Body of pancreas (tissue), 4 donors: ENCODE measurements at regions not wholly inside any gene's neighbourhood (a gene's known extent, or its start where the extent isn't known, plus 50 kb on each side); places are given as distances from the start of the nearest gene placed in this dataset.

Experiments used
- ATAC-seq: fragments of 150-250 bp; one replicate; pipeline ENCODE4 v1.9.1; 2016
- DNase-seq, 4 donors: peaks; one replicate each; pipeline ENCODE4 v3.0.0-alpha.2; 2019
- H3K27ac ChIP-seq, 4 donors: fragments of 200-600 bp; sonication (generic); 1 replicate in 3 of 4; 2 replicates in 1 of 4; pipeline versions ENCODE4 v1.5.1 to v1.6.1; 2016 to 2019; ENCODE audit warnings: mild to moderate bottlenecking in 1 of 4, mixed read lengths in 1 of 4, moderate library complexity in 1 of 4
- H3K27me3 ChIP-seq, 2 donors: fragments of 200-600 bp; sonication (generic); one replicate each; pipeline ENCODE4 v1.6.0; 2016; ENCODE audit warnings: mild to moderate bottlenecking in 1 of 2
- H3K36me3 ChIP-seq, 2 donors: fragments of 200-600 bp; sonication (generic); replicated peaks in 1 of 2; 2 replicates each; pipeline ENCODE4 v1.5.1; 2016; ENCODE audit warnings: low read depth in 2 of 2; ENCODE audit not compliant: insufficient read depth in 1 of 2
- H3K4me1 ChIP-seq: fragments of 200-600 bp; sonication (generic); one replicate; pipeline ENCODE4 v1.6.0; 2016
- H3K4me3 ChIP-seq, 2 donors: fragments of 200-600 bp; sonication (generic); 1 replicate in 1 of 2; 2 replicates in 1 of 2; pipeline ENCODE4 v1.5.1; 2016 to 2019
- H3K9me3 ChIP-seq, 3 donors: fragments of 200-600 bp; sonication (generic); 1 replicate in 2 of 3; 2 replicates in 1 of 3; pipeline ENCODE4 v1.5.1; 2016
- POLR2A ChIP-seq, 3 donors: fragments of 450-650 bp; IDR thresholded peaks; one replicate each; pipeline ENCODE4 v1.6.1; 2016; ENCODE audit warnings: antibody characterized with exemption in 3 of 3, mild to moderate bottlenecking in 2 of 3
- WGBS, 2 donors: methylation state at CpG; one replicate each; pipeline ENCODE4 v1.1.5; 2017; 5-methylcytosine and 5-hydroxymethylcytosine counted together
- intact Hi-C: fragments of 100-400 bp; cut with DNase I; formaldehyde crosslinking; loops from one replicate; pipeline ENCODE4 v1.15.1; 2023
- TF ChIP-seq, protein P1 (sequence below), 7 experiments: fragments of 450-650 bp in 4 of 7; fragments of 200-600 bp in 3 of 7; sonication (generic) in 3 of 7; IDR thresholded peaks; one replicate each; pipeline ENCODE4 v1.5.1; 2016 to 2019; ENCODE audit warnings: antibody characterized with exemption in 7 of 7

DNA sequence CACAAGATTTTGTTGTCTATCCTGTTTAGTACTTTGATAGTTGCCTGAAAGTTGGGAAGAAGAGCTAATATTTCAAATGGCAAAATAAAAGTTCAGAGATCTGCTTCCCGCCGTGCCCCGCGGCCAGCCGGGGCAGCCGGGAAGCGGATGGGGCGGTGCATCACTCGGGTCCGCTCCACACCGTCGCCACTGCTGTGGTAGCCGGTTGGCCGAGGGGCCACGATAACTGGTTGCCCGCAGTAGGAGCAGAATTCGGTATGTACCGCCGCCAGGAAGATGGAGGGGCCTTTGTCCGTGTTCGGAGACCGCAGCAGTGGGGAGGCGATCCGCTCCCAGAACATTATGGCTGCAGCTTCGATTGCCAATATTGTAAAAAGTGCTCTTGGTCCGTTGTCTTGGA is 427.2 kb upstream of the PDE3A start:
- H3K4me3 ChIP-seq, result no peak overlapping the region
- H3K9me3 ChIP-seq, result no peaks in the 10 kb centered on the region
- intact Hi-C loops, result no loop called here
- TF ChIP-seq POLR2A (IDR thresholded peaks at IDR 0.05), result no peak
- TF ChIP-seq, protein P1, sequence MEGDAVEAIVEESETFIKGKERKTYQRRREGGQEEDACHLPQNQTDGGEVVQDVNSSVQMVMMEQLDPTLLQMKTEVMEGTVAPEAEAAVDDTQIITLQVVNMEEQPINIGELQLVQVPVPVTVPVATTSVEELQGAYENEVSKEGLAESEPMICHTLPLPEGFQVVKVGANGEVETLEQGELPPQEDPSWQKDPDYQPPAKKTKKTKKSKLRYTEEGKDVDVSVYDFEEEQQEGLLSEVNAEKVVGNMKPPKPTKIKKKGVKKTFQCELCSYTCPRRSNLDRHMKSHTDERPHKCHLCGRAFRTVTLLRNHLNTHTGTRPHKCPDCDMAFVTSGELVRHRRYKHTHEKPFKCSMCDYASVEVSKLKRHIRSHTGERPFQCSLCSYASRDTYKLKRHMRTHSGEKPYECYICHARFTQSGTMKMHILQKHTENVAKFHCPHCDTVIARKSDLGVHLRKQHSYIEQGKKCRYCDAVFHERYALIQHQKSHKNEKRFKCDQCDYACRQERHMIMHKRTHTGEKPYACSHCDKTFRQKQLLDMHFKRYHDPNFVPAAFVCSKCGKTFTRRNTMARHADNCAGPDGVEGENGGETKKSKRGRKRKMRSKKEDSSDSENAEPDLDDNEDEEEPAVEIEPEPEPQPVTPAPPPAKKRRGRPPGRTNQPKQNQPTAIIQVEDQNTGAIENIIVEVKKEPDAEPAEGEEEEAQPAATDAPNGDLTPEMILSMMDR (IDR thresholded peaks at IDR 0.05), result no peak
- no peaks in the 10 kb centered on the region for H3K36me3 ChIP-seq
- no peak for ATAC-seq
- no peaks in the 10 kb centered on the region for H3K4me1 ChIP-seq
- WGBS, 2 donors, result 91 to 96% methylated on average over 25 to 26 of the region's 26 CpGs
- DNase-seq, result no peak
- no peak overlapping the region for H3K27ac ChIP-seq
- H3K27me3 ChIP-seq, result no peaks in the 10 kb centered on the region

DNA sequence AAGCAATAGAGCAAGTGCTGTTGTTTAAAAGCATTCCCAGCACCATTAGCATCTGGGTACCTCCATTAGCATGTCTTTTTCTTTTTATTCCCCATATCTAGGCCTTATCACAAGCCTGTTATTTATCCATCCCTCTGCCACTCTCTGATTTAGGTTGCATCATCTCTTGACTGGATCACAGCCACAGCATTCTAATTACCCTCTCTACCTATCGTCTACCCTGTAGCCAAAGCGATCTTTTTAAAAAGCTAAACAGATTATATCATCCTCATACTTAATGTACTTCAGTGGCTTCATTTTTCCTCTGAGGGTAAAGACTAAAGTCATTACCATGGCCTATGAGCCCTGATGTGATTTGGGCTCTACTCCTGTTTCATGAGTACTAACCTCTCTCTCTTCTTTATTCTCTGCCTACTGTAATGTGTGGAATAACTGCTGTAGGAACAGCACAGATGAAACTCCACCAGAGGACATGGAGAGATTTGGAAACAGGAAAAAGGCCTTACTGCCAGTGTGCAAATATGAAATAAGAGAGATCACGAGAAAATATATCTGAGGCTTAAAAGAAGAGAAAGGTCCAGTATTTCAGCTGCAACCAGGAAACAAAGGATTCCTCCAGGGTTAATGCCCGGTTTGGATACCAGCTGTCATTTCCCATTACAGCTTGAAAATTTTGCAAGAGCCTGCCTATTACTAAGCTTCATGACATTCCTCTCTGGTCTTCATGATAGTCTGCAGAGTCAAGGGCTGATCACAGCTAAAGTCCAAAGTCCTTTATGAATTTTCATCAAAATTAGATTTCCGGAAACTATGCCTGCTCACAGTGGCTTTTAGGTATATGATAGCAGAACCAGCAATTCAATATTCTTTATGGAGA is 422.5 kb upstream of the PDE3A start:
- DNase-seq, result no peak
- no peaks in the 10 kb centered on the region for H3K36me3 ChIP-seq
- H3K9me3 ChIP-seq, result no peaks in the 10 kb centered on the region
- TF ChIP-seq POLR2A (IDR thresholded peaks at IDR 0.05), result no peak
- TF ChIP-seq, protein P1 (IDR thresholded peaks at IDR 0.05), result no peak
- intact Hi-C loops, result no loop called here
- 65 to 83% methylated on average over 5 of the region's 5 CpGs for WGBS, 2 donors
- H3K27me3 ChIP-seq, result no peaks in the 10 kb centered on the region
- ATAC-seq, result no peak
- no peak overlapping the region for H3K27ac ChIP-seq
- no peak overlapping the region for H3K4me3 ChIP-seq
- H3K4me1 ChIP-seq, result no peaks in the 10 kb centered on the region

DNA sequence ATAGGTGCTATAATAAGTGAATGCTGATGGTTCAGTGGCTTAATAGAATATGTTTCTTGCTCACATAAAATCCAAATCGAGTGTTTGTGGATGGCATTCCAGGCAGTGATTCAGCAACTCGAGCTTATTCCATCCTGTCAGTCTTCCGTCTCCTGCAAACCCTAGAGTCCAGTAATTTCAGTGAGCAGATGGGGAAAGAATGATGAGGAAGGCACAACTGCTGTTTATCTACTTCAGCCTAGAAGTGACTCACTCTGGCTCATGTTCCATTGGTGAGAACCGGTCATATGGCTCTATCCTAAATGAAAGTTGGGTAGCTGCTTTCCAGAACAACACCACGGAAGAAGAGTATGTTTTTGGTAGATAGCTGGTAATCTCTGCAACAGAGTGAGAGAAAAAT is 421.8 kb upstream of the PDE3A start:
- Histone ChIP-seq H3K36me3 (no peaks in the 10 kb centered on the region), H3K27me3 (no peaks in the 10 kb centered on the region), H3K27ac (no peak overlapping the region), H3K4me1 (no peaks in the 10 kb centered on the region), H3K4me3 (no peak overlapping the region), H3K9me3 (no peaks in the 10 kb centered on the region)
- DNase-seq (no peak), ATAC-seq (no peak)
- TF ChIP-seq POLR2A (IDR thresholded peaks at IDR 0.05), result no peak
- TF ChIP-seq, protein P1 (IDR thresholded peaks at IDR 0.05), result no peak
- intact Hi-C loops, result no loop called here
- WGBS, 2 donors, result 87 to 91% methylated on average over 5 of the region's 5 CpGs

DNA sequence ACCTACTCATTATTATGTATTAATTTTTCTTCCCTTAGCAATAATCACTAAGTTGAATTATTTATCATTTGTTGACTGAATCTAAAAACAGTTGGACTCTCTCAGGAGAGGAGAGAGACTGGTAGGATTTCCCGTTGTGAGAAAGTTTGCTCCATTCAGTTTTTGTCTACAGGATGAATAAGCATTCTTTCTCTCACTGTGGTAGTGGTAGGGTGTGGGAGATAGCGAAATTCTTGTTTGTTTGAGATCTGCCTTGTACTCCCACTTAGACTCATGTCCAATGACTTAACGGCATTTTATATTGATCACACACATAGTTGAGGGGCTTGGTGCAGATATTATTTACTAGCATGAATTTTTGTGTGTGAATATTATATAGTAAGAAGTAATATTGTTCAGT is 421.0 kb upstream of the PDE3A start:
- Histone ChIP-seq H3K4me1 (no peaks in the 10 kb centered on the region), H3K4me3 (no peak overlapping the region), H3K36me3 (no peaks in the 10 kb centered on the region), H3K9me3 (no peaks in the 10 kb centered on the region), H3K27ac (no peak overlapping the region), H3K27me3 (no peaks in the 10 kb centered on the region)
- 83 to 95% methylated on average over 3 of the region's 3 CpGs for WGBS, 2 donors
- TF ChIP-seq POLR2A (IDR thresholded peaks at IDR 0.05), result no peak
- TF ChIP-seq, protein P1 (IDR thresholded peaks at IDR 0.05), result no peak
- intact Hi-C loops, result no loop called here
- DNase-seq (no peak), ATAC-seq (no peak)

DNA sequence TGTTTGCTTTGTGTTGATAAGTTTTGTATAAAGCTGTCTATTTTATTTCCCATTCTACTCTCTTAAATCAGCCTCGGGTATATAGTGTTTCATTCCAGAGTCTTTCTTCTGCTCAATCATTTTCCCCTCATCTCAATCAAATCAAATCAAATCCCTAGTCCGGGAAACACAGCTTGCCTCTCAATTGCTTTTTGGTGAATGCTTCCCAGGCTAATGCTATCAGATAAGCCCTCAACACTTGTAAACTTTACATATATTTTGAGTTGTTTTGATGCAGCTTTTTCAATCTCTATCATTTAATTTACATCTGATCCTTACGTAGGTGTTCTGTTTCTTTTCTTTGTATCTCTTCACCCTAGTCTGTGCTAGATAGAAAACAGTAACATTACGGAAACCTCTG is 416.7 kb upstream of the PDE3A start:
- ATAC-seq (no peak), DNase-seq (no peak)
- no peaks in the 10 kb centered on the region for H3K27me3 ChIP-seq
- no peak overlapping the region for H3K4me3 ChIP-seq
- intact Hi-C loops, result no loop called here
- H3K27ac ChIP-seq, result no peak overlapping the region
- H3K36me3 ChIP-seq, result no peaks in the 10 kb centered on the region
- WGBS, 2 donors, result 55 to 65% methylated on average over 4 of the region's 4 CpGs
- TF ChIP-seq, protein P1 (IDR thresholded peaks at IDR 0.05), result no peak
- H3K4me1 ChIP-seq, result peaks cover 8% of the 10 kb centered on the region
- no peaks in the 10 kb centered on the region for H3K9me3 ChIP-seq
